Activated CD4-positive, alpha-beta memory T cell treated with anti-CD3 and anti-CD28 coated beads for 36 hours (primary cell): ENCODE measurements at regions not wholly inside any gene's neighbourhood (a gene's known extent, or its start where the extent isn't known, plus 50 kb on each side); places are given as distances from the start of the nearest gene placed in this dataset.
"Not testable (repeated sequence)": the region's sequence is repeated elsewhere in the genome, so short reads cannot be mapped to it uniquely, and the experiment has no call there.

Experiments used
- CTCF ChIA-PET: fragments of 350-600 bp; sonication (Branson Sonifier 250); formaldehyde crosslinking; loops from one replicate; lab custom pipeline; 2021; ENCODE audit warnings: antibody characterized with exemption, inconsistent platforms; lab: Charles Lee
- POLR2A ChIA-PET: fragments of 350-600 bp; sonication (Branson Sonifier 250); formaldehyde crosslinking; loops from one replicate; lab custom pipeline; 2021; ENCODE audit warnings: antibody characterized with exemption; lab: Charles Lee
- DNase-seq: peaks from one replicate; pipeline ENCODE4 v3.0.0-alpha.2; 2020
- H3K27ac Mint-ChIP-seq: one replicate; pipeline ENCODE4 v1.8.0; 2021; ENCODE audit warnings: mixed read lengths
- H3K27me3 Mint-ChIP-seq: one replicate; pipeline ENCODE4 v1.8.0; 2021; ENCODE audit warnings: mixed read lengths
- H3K36me3 Mint-ChIP-seq: one replicate; pipeline ENCODE4 v1.8.0; 2021; ENCODE audit warnings: mixed read lengths
- H3K4me1 Mint-ChIP-seq: one replicate; pipeline ENCODE4 v1.8.0; 2021; ENCODE audit warnings: low read depth, mixed read lengths
- H3K4me3 Mint-ChIP-seq: one replicate; pipeline ENCODE4 v1.8.0; 2021; ENCODE audit warnings: mild to moderate bottlenecking, mixed read lengths
- H3K9me3 Mint-ChIP-seq: one replicate; pipeline ENCODE4 v1.8.0; 2021; ENCODE audit warnings: mixed read lengths
- intact Hi-C: fragments of 100-400 bp; cut with micrococcal nuclease; formaldehyde crosslinking; loops from one replicate; pipeline ENCODE4 v1.15.1; 2023

- no peak for DNase-seq
- Mint-ChIP-seq H3K36me3 (no peaks in the 10 kb centered on the region), H3K27ac (no peak overlapping the region), H3K4me3 (no peak overlapping the region), H3K9me3 (no peaks in the 10 kb centered on the region), H3K4me1 (no peaks in the 10 kb centered on the region), H3K27me3 (no peaks in the 10 kb centered on the region)
- ChIA-PET POLR2A (no interaction called here), CTCF (no interaction called here)
- intact Hi-C loops: no loop called here
Measured at GRCh38 chr4:151573474-151573873, 164.5 kb downstream of the FHIP1A start.

GRCh38 chr4:151573945-151574344 lies 165.0 kb downstream of the FHIP1A start:
- CTCF ChIA-PET: no interaction called here
- Mint-ChIP-seq H3K4me3 (no peak overlapping the region), H3K27ac (no peak overlapping the region), H3K9me3 (no peaks in the 10 kb centered on the region), H3K27me3 (no peaks in the 10 kb centered on the region), H3K4me1 (no peaks in the 10 kb centered on the region), H3K36me3 (no peaks in the 10 kb centered on the region)
- POLR2A ChIA-PET: no interaction called here
- intact Hi-C loops: no loop called here
- no peak for DNase-seq

DNA sequence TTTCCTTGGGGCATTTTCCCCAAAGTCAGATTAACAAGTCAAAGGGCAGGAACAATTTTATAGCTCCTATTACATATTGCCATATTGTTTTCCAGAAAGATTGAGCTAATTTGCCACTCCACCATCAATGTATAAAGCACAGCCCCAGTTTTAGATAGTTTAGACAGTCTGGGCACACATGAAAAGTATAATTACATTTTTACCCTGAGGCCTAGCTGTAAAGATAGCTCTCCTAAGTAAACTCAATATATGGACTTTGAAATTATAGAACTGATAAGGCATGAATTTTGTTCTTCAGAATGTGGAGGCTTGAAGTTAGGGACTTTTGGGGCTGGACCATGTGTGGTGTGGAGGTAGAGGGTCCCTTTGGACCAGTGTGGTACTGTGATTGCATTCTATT lies 166.0 kb downstream of the FHIP1A start:
- intact Hi-C loops: no loop called here
- Mint-ChIP-seq H3K36me3 (no peaks in the 10 kb centered on the region), H3K27me3 (no peaks in the 10 kb centered on the region), H3K4me3 (no peak overlapping the region), H3K27ac (no peak overlapping the region), H3K4me1 (no peaks in the 10 kb centered on the region), H3K9me3 (no peaks in the 10 kb centered on the region)
- no peak for DNase-seq
- POLR2A ChIA-PET: no interaction called here
- CTCF ChIA-PET: no interaction called here

- DNase-seq: no peak
- H3K36me3 Mint-ChIP-seq: no peaks in the 10 kb centered on the region
- intact Hi-C loops: no loop called here
- no peaks in the 10 kb centered on the region for H3K9me3 Mint-ChIP-seq
- CTCF ChIA-PET: no interaction called here
- no peak overlapping the region for H3K4me3 Mint-ChIP-seq
- POLR2A ChIA-PET: no interaction called here
- H3K27ac Mint-ChIP-seq: no peak overlapping the region
- H3K4me1 Mint-ChIP-seq: no peaks in the 10 kb centered on the region
- no peaks in the 10 kb centered on the region for H3K27me3 Mint-ChIP-seq
Measured at GRCh38 chr4:151575646-151576045, 166.7 kb downstream of the FHIP1A start.

- CTCF ChIA-PET: no interaction called here
- no peak overlapping the region for H3K27ac Mint-ChIP-seq
Measured at GRCh38 chr4:151576627-151577026, 167.7 kb downstream of the FHIP1A start.

GRCh38 chr4:151581570-151581969 lies 172.6 kb downstream of the FHIP1A start:
- POLR2A ChIA-PET: no interaction called here
- no peak for DNase-seq
- intact Hi-C loops: no loop called here
- no peak overlapping the region for H3K27ac Mint-ChIP-seq
- H3K4me1 Mint-ChIP-seq: no peaks in the 10 kb centered on the region
- H3K36me3 Mint-ChIP-seq: no peaks in the 10 kb centered on the region
- H3K9me3 Mint-ChIP-seq: no peaks in the 10 kb centered on the region
- CTCF ChIA-PET: no interaction called here
- peaks cover 4% of the 10 kb centered on the region for H3K27me3 Mint-ChIP-seq
- no peak overlapping the region for H3K4me3 Mint-ChIP-seq

More at GRCh38 chr4:151576627-151577026, 167.7 kb downstream of the FHIP1A start:
- intact Hi-C loops: no loop called here
- Mint-ChIP-seq H3K27me3 (no peaks in the 10 kb centered on the region), H3K9me3 (no peaks in the 10 kb centered on the region), H3K36me3 (no peaks in the 10 kb centered on the region), H3K4me3 (no peak overlapping the region), H3K4me1 (no peaks in the 10 kb centered on the region)
- POLR2A ChIA-PET: no interaction called here
- no peak for DNase-seq

DNA sequence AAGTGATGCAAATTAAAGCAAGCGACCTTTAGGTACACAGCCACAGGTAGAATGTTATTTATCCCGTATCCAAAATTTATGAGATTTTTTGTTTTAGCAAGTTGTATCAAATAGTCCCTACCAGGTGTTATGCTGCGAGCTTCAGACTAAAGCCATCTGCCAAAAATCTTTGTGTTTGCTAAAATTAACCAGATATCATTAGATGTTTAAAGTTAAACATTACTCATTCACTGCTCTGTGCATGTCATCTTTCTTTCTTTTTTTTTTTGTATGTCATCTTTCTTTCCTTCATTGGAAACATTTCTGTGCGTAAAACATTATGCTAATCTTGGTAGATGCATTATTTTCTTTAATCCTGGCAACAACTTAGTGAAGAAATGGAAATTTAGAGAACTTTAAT lies 173.1 kb downstream of the FHIP1A start:
- Mint-ChIP-seq H3K36me3 (no peaks in the 10 kb centered on the region), H3K27ac (no peak overlapping the region), H3K27me3 (peaks cover 4% of the 10 kb centered on the region), H3K4me3 (no peak overlapping the region), H3K9me3 (no peaks in the 10 kb centered on the region), H3K4me1 (no peaks in the 10 kb centered on the region)
- intact Hi-C loops: no loop called here
- ChIA-PET POLR2A (no interaction called here), CTCF (no interaction called here)
- DNase-seq: no peak

DNA sequence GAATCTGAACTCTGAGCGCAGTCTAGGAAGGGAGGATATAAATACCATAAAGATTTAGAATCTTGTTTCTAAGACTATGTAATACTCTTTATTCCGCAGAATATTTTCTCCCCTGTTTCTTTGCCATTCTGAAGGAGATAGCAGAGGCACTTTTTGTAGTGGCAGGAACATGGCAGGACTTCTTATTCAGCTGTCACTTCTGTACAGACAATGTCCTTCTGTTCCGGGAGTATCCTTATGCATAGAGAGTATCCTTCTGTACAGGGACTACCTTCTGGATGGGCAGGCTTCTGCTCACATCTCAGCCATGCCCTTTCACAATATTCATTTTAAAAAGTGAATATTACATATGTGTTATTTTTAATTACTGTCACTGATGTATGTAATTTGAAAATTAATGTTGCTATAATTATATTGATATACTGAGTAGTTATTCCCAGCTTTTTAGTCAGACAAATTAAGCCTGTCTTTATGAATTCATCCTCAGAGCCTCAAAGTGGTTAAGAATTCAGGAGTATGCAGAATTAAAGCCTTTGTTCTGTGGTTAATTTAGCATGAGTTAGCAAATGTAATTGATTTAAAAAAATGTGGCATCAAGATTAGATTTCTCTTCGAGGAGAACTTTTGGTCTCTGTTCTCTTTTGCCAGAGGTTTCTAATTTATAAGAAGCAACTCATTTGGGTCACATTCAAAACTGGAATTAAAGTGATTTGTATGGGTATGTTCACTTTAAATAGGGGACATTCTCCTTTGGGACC lies 174.4 kb downstream of the FHIP1A start:
- ChIA-PET CTCF (no interaction called here), POLR2A (no interaction called here)
- H3K27ac Mint-ChIP-seq: no peak overlapping the region
- peaks cover 4% of the 10 kb centered on the region for H3K27me3 Mint-ChIP-seq
- H3K4me3 Mint-ChIP-seq: no peak overlapping the region
- H3K36me3 Mint-ChIP-seq: no peaks in the 10 kb centered on the region
- no peak for DNase-seq
- intact Hi-C loops: no loop called here
- H3K4me1 Mint-ChIP-seq: no peaks in the 10 kb centered on the region
- H3K9me3 Mint-ChIP-seq: no peaks in the 10 kb centered on the region

- no peaks in the 10 kb centered on the region for H3K36me3 Mint-ChIP-seq
- H3K4me1 Mint-ChIP-seq: no peaks in the 10 kb centered on the region
- no peak for DNase-seq
- H3K4me3 Mint-ChIP-seq: no peak overlapping the region
- no peaks in the 10 kb centered on the region for H3K9me3 Mint-ChIP-seq
- ChIA-PET CTCF (no interaction called here), POLR2A (no interaction called here)
- no peak overlapping the region for H3K27ac Mint-ChIP-seq
- intact Hi-C loops: no loop called here
- peaks cover 4% of the 10 kb centered on the region for H3K27me3 Mint-ChIP-seq
Measured at GRCh38 chr4:151584101-151584500, 175.1 kb downstream of the FHIP1A start.

GRCh38 chr4:151595629-151596028 lies 165.2 kb downstream of the GATB start:
- DNase-seq, H3K36me3 Mint-ChIP-seq, CTCF ChIA-PET, H3K9me3 Mint-ChIP-seq, H3K4me3 Mint-ChIP-seq, H3K27ac Mint-ChIP-seq, H3K4me1 Mint-ChIP-seq, POLR2A ChIA-PET, H3K27me3 Mint-ChIP-seq, intact Hi-C loops: not testable (repeated sequence)

DNA sequence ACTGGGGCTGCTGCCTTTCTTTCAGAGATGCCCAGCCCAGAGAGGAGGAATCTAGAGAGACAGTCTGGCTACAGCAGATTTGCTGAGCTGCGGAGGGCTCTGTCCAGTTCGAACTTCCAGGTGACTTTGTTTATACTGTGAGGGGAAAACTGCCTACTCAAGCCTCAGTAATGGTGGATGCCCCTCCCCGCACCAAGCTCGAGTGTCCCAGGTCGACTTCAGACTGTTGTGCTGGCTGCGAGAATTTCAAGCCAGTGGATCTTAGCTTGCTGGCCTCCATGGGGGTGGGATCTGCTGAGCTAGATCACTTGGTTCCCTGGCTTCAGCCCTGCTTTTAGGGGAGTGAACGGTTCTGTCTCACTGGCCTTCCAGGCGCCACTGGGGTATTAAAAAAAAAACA lies 163.1 kb downstream of the GATB start:
- CTCF ChIA-PET: interaction anchor here (0.9 kb wide), 1 partner anchor 14 kb away, joined by 3 read pairs; no protein-coding TSS in a partner anchor
- DNase-seq, H3K27me3 Mint-ChIP-seq, H3K36me3 Mint-ChIP-seq, H3K9me3 Mint-ChIP-seq, POLR2A ChIA-PET, H3K4me1 Mint-ChIP-seq, intact Hi-C loops, H3K4me3 Mint-ChIP-seq, H3K27ac Mint-ChIP-seq: not testable (repeated sequence)

DNA sequence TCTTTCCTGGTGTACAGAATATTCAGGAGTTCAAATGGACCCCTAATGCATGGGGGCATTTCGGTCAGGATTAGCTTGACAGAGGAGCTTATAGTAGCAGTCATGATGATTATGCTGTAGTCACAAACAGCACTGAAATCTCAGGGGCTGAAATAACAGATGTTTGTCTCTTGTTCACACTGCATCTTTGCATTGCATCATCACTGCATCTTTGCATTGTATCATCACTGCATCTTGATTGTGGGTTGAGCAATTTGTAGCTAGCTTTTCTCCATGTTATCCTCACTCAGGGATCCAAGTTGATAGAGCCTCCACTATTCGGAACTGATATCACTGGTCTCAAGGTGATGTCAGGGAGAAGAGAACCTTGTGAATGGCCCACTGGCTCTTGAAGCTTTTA lies 160.9 kb downstream of the GATB start:
- no peak overlapping the region for H3K27ac Mint-ChIP-seq
- no peaks in the 10 kb centered on the region for H3K36me3 Mint-ChIP-seq
- H3K4me3 Mint-ChIP-seq: no peak overlapping the region
- ChIA-PET CTCF (no interaction called here), POLR2A (no interaction called here)
- no peaks in the 10 kb centered on the region for H3K9me3 Mint-ChIP-seq
- intact Hi-C loops: loop anchor here (5.0 kb wide), 1 partner anchor 483 kb away; no protein-coding TSS in a partner anchor
- H3K4me1 Mint-ChIP-seq: no peaks in the 10 kb centered on the region
- DNase-seq: no peak
- no peaks in the 10 kb centered on the region for H3K27me3 Mint-ChIP-seq

GRCh38 chr4:151600432-151600831 lies 160.4 kb downstream of the GATB start:
- H3K27me3 Mint-ChIP-seq: no peaks in the 10 kb centered on the region
- CTCF ChIA-PET: no interaction called here

More at GRCh38 chr4:151600432-151600831, 160.4 kb downstream of the GATB start:
- intact Hi-C loops: loop anchor here (5.0 kb wide), 1 partner anchor 483 kb away; no protein-coding TSS in a partner anchor
- H3K27ac Mint-ChIP-seq: no peak overlapping the region
- H3K9me3 Mint-ChIP-seq: no peaks in the 10 kb centered on the region
- DNase-seq: no peak
- no peaks in the 10 kb centered on the region for H3K4me1 Mint-ChIP-seq
- H3K4me3 Mint-ChIP-seq: no peak overlapping the region
- POLR2A ChIA-PET: no interaction called here
- no peaks in the 10 kb centered on the region for H3K36me3 Mint-ChIP-seq
